Neural cell (in vitro differentiated cells): ENCODE measurements at regions not wholly inside any gene's neighbourhood (a gene's known extent, or its start where the extent isn't known, plus 50 kb on each side); places are given as distances from the start of the nearest gene placed in this dataset.
"Not testable (repeated sequence)": the region's sequence is repeated elsewhere in the genome, so short reads cannot be mapped to it uniquely, and the experiment has no call there.

Source experiments
- H2AFZ ChIP-seq: fragments of 200-600, 300-800 bp; sonication (generic), shearing (Covaris generic); 2 replicates; pipeline ENCODE4 v1.6.0; 2014; ENCODE audit warnings: low read depth, mild to moderate bottlenecking, antibody characterized with exemption, low read length, moderate library complexity
- H3F3A ChIP-seq: fragments of 200-600 bp; shearing (Covaris generic); 2 replicates; pipeline ENCODE4 v1.6.1; 2016; ENCODE audit warnings: mild to moderate bottlenecking, moderate library complexity, mixed read lengths, antibody characterized with exemption, low read length; ENCODE audit not compliant: insufficient read depth, poor library complexity, severe bottlenecking
- H3K27ac ChIP-seq: fragments of 200-600, 300-800 bp; sonication (generic), shearing (Covaris generic); 2 replicates; pipeline ENCODE4 v1.5.1; 2014; ENCODE audit warnings: mild to moderate bottlenecking, low read length, moderate library complexity
- H3K27me3 ChIP-seq: fragments of 300-800, 200-600 bp; sonication (generic), shearing (Covaris generic); 2 replicates; pipeline ENCODE4 v1.6.0; 2014; ENCODE audit warnings: mild to moderate bottlenecking, low read depth, low read length, moderate library complexity; ENCODE audit not compliant: insufficient read depth
- H3K36me3 ChIP-seq: fragments of 300-800, 200-600 bp; sonication (generic), shearing (Covaris generic); 2 replicates; pipeline ENCODE4 v1.5.1; 2014; ENCODE audit warnings: mild to moderate bottlenecking, antibody characterized with exemption, low read length, moderate library complexity; ENCODE audit not compliant: insufficient read depth
- H3K4me2 ChIP-seq: fragments of 300-800, 200-600 bp; sonication (generic), shearing (Covaris generic); 2 replicates; pipeline ENCODE4 v1.6.0; 2014; ENCODE audit warnings: mild to moderate bottlenecking, low read length
- H3K4me3 ChIP-seq: fragments of 300-800, 200-600 bp; sonication (generic), shearing (Covaris generic); 2 replicates; pipeline ENCODE4 v1.5.1; 2014; ENCODE audit warnings: mild to moderate bottlenecking, low read length, moderate library complexity
- H3K79me2 ChIP-seq: fragments of 200-600 bp; shearing (Covaris generic); replicated peaks from 2 replicates; pipeline ENCODE4 v1.6.0; 2014; ENCODE audit warnings: mild to moderate bottlenecking, low read length, moderate library complexity; ENCODE audit not compliant: insufficient read depth
- H3K9ac ChIP-seq: fragments of 300-800, 200-600 bp; sonication (generic), shearing (Covaris generic); 2 replicates; pipeline ENCODE4 v1.6.1; 2016; ENCODE audit warnings: mild to moderate bottlenecking, low read length, mixed read lengths
- H3K9me2 ChIP-seq: fragments of 200-600 bp; shearing (Covaris generic); 2 replicates; pipeline ENCODE4 v1.6.1; 2016; ENCODE audit warnings: mild to moderate bottlenecking, low read length, mixed read lengths; ENCODE audit not compliant: insufficient read depth
- H3K9me3 ChIP-seq: fragments of 200-600, 300-800 bp; sonication (generic), shearing (Covaris generic); 2 replicates; pipeline ENCODE4 v1.6.1; 2016; ENCODE audit warnings: mild to moderate bottlenecking, mixed run types, low read length, moderate library complexity, mixed read lengths
- H4K20me1 ChIP-seq: fragments of 200-600 bp; shearing (Covaris generic); 2 replicates; pipeline ENCODE4 v1.6.1; 2016; ENCODE audit warnings: mild to moderate bottlenecking, mixed run types; ENCODE audit not compliant: insufficient read depth
- CTCF ChIP-seq: fragments of 450-650 bp; IDR thresholded peaks from 2 replicates; pipeline ENCODE4 v1.5.1; 2014; ENCODE audit warnings: antibody characterized with exemption, mild to moderate bottlenecking, moderate library complexity; ENCODE audit not compliant: poor library complexity, severe bottlenecking
- EP300 ChIP-seq: fragments of 450-650 bp; conservative IDR thresholded peaks from 2 replicates; pipeline ENCODE4 v1.6.1; 2014; ENCODE audit warnings: antibody characterized with exemption, mild to moderate bottlenecking, moderate library complexity; ENCODE audit not compliant: poor library complexity, severe bottlenecking
- EZH2 ChIP-seq: fragments of 200-600, 300-800 bp; shearing (Covaris generic), sonication (generic); IDR thresholded peaks from 2 replicates; pipeline ENCODE4 v1.6.1; 2014; ENCODE audit warnings: antibody characterized with exemption, low read length, borderline replicate concordance, mild to moderate bottlenecking; ENCODE audit not compliant: insufficient read depth, poor library complexity, severe bottlenecking
- MXI1 ChIP-seq: fragments of 450-650 bp; conservative IDR thresholded peaks from 2 replicates; pipeline ENCODE4 v1.6.1; 2014; ENCODE audit warnings: antibody characterized with exemption, mild to moderate bottlenecking; ENCODE audit not compliant: poor library complexity, severe bottlenecking
- POLR2AphosphoS5 ChIP-seq: IDR thresholded peaks from 2 replicates; pipeline ENCODE4 v1.6.1; 2012
- RAD21 ChIP-seq: fragments of 450-650 bp; conservative IDR thresholded peaks from 2 replicates; pipeline ENCODE4 v1.6.1; 2014; ENCODE audit warnings: antibody characterized with exemption, mild to moderate bottlenecking, moderate library complexity
- REST ChIP-seq: IDR thresholded peaks from 2 replicates; pipeline ENCODE4 v1.6.1; 2012; ENCODE audit warnings: borderline replicate concordance
- SMC3 ChIP-seq: fragments of 450-650 bp; conservative IDR thresholded peaks from 2 replicates; pipeline ENCODE4 v1.6.1; 2014; ENCODE audit warnings: antibody characterized with exemption, mild to moderate bottlenecking, moderate library complexity; ENCODE audit not compliant: poor library complexity
- TAF1 ChIP-seq: IDR thresholded peaks from 2 replicates; pipeline ENCODE4 v1.6.1; 2012; ENCODE audit warnings: low read depth

GRCh38 chr5:82584631-82585030 is 306.5 kb upstream of the RPS23 start:
- Histone ChIP-seq H3K36me3 (no peaks in the 10 kb centered on the region), H3K9ac (no peak overlapping the region), H3K4me3 (no peak overlapping the region), H3K27me3 (no peaks in the 10 kb centered on the region), H3K4me2 (no peak overlapping the region), H3K79me2 (no peaks in the 10 kb centered on the region), H4K20me1 (no peaks in the 10 kb centered on the region), H3K27ac (no peak overlapping the region), H3K9me3 (no peaks in the 10 kb centered on the region), H3F3A (no peaks in the 10 kb centered on the region), H2AFZ (no peak overlapping the region), H3K9me2 (no peaks in the 10 kb centered on the region)
- TF ChIP-seq REST (no peak), POLR2AphosphoS5 (no peak), SMC3 (no peak), EP300 (no peak), RAD21 (no peak), TAF1 (no peak), CTCF (no peak), MXI1 (no peak), EZH2 (no peak)

- H3K9me3 ChIP-seq, H3K9me2 ChIP-seq, H2AFZ ChIP-seq, H3K27me3 ChIP-seq, H3K79me2 ChIP-seq, H3K36me3 ChIP-seq, H3K9ac ChIP-seq, H4K20me1 ChIP-seq, H3K4me3 ChIP-seq, H3F3A ChIP-seq, H3K4me2 ChIP-seq, H3K27ac ChIP-seq: not testable (repeated sequence)
Measured at GRCh38 chr5:82583331-82583730, 305.2 kb upstream of the RPS23 start.

- H3F3A ChIP-seq = no peaks in the 10 kb centered on the region
- H3K9ac ChIP-seq = no peak overlapping the region
- H3K27me3 ChIP-seq = no peaks in the 10 kb centered on the region
- no peak overlapping the region for H3K4me2 ChIP-seq
- no peak overlapping the region for H3K27ac ChIP-seq
- TF ChIP-seq SMC3 (no peak), EZH2 (no peak), RAD21 (no peak), MXI1 (no peak), EP300 (no peak), CTCF (no peak)
- H3K9me2 ChIP-seq = no peaks in the 10 kb centered on the region
- H2AFZ ChIP-seq = no peak overlapping the region
- no peaks in the 10 kb centered on the region for H3K36me3 ChIP-seq
- no peaks in the 10 kb centered on the region for H3K9me3 ChIP-seq
- no peak overlapping the region for H3K4me3 ChIP-seq
- H4K20me1 ChIP-seq = no peaks in the 10 kb centered on the region
- no peaks in the 10 kb centered on the region for H3K79me2 ChIP-seq
Measured at GRCh38 chr5:82564963-82565362, 286.8 kb upstream of the RPS23 start.
